BLaER1 (cell line): ENCODE measurements at regions not wholly inside any gene's neighbourhood (a gene's known extent, or its start where the extent isn't known, plus 50 kb on each side); places are given as distances from the start of the nearest gene placed in this dataset.

Experiments
- H3K27ac ChIP-seq: shearing (Covaris generic); formaldehyde crosslinking; 2 replicates; pipeline ENCODE4 v1.8.1; 2022
- H3K27me3 ChIP-seq: shearing (Covaris generic); formaldehyde crosslinking; 2 replicates; pipeline ENCODE4 v1.8.1; 2022
- H3K36me3 ChIP-seq: shearing (Covaris generic); formaldehyde crosslinking; 2 replicates; pipeline ENCODE4 v1.8.1; 2022
- H3K4me1 ChIP-seq: shearing (Covaris generic); formaldehyde crosslinking; 2 replicates; pipeline ENCODE4 v1.8.1; 2022
- H3K4me2 ChIP-seq: shearing (Covaris generic); formaldehyde crosslinking; 2 replicates; pipeline ENCODE4 v1.8.1; 2022
- H3K4me3 ChIP-seq: shearing (Covaris generic); formaldehyde crosslinking; 2 replicates; pipeline ENCODE4 v1.8.1; 2022
- H3K9ac ChIP-seq: shearing (Covaris generic); formaldehyde crosslinking; 2 replicates; pipeline ENCODE4 v1.8.1; 2022
- H3K9me3 ChIP-seq: shearing (Covaris generic); formaldehyde crosslinking; 2 replicates; pipeline ENCODE4 v1.8.1; 2022
- H4K20me1 ChIP-seq: shearing (Covaris generic); formaldehyde crosslinking; 2 replicates; pipeline ENCODE4 v1.8.1; 2022
- Cebpa-rat ChIP-seq: shearing (Covaris generic); IDR thresholded peaks from 2 replicates; pipeline ENCODE4 v1.8.1; 2022

DNA sequence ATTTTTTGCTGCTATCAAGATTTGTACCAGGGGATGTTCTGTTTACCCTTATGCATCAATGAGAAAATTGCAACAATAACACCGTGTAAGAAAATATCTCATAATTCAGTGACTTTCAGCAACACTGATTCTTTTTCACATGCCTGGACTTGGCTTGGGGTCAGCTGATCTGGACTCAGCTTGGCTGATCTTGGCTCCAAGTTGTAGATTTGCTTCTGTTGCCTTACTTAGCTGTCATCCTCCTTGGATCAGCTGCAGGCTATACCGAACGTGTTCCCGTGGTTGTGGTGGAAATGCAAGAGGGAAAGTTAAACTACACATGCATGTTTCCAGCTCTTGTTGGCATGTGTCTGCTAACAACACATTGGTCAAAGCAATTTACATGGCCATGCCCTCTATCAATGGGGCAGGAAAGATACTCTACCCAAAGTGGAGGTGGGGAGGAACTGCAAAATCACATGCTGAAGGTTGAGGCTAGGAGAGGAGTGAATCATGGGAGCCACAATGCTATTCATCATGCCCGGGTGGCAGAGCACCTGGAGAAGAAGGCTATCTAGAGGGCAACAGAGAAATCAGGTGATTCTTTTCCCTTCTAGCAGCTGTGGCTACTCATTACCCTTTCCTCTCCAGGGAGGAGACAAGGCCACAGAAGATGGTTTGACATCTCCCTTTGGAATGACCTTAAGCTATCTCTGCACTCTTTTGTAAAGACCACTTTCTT is 1276.3 kb upstream of the AUTS2 start:
- H3K4me1 ChIP-seq = peaks cover 18% of the 10 kb centered on the region
- no peaks in the 10 kb centered on the region for H3K36me3 ChIP-seq
- 0 out of 2 replicates have a peak overlapping the region, but pooled peaks have one; percentile 0 for H3K27ac ChIP-seq
- 0 out of 2 replicates have a peak, but pooled peaks cover 3% of the 10 kb centered on the region for H3K9me3 ChIP-seq
- H3K4me3 ChIP-seq = no peak overlapping the region
- peak overlapping the region; percentile 46 for H3K4me2 ChIP-seq
- no peaks in the 10 kb centered on the region for H3K27me3 ChIP-seq
- no peak for TF ChIP-seq Cebpa-rat
- H4K20me1 ChIP-seq = no peaks in the 10 kb centered on the region
- H3K9ac ChIP-seq = no peak overlapping the region

DNA sequence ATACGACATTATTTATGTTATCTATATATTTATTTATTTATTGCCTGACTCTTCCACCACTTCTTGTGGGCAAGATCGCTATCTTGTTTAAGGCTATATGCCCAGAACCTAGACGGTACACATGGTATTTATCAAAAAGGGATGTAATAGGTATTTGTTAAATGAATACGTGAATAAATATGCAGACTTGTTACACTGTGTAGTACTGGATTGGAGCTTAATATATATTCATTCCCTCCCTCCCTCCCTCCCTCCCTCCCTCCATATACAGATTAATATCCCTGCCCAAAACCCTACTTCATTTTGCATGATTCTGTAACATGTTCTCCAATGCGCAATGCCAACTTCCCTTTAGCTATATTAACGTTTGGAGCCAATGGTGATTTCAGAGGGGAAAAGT is 1273.7 kb upstream of the AUTS2 start:
- Histone ChIP-seq H3K27me3 (no peaks in the 10 kb centered on the region), H3K9ac (no peak overlapping the region)

GRCh38 chr7:68334216-68334615 is 1264.1 kb upstream of the AUTS2 start:
- no peak overlapping the region for H3K9ac ChIP-seq
- H3K4me3 ChIP-seq = no peak overlapping the region
- H3K36me3 ChIP-seq = no peaks in the 10 kb centered on the region
- TF ChIP-seq Cebpa-rat = no peak
- no peaks in the 10 kb centered on the region for H3K27me3 ChIP-seq
- no peak overlapping the region for H3K27ac ChIP-seq
- H3K9me3 ChIP-seq = peaks cover 13% of the 10 kb centered on the region; the same call in 1 of the 2 replicates
- H3K4me1 ChIP-seq = peaks cover 12% of the 10 kb centered on the region
- no peaks in the 10 kb centered on the region for H4K20me1 ChIP-seq
- peak overlapping the region; percentile 35 for H3K4me2 ChIP-seq

More for the DNA sequence above, 1273.7 kb upstream of the AUTS2 start:
- Histone ChIP-seq H4K20me1 (no peaks in the 10 kb centered on the region), H3K27ac (no peak overlapping the region), H3K4me1 (peaks cover 18% of the 10 kb centered on the region), H3K36me3 (no peaks in the 10 kb centered on the region), H3K9me3 (0 out of 2 replicates have a peak, but pooled peaks cover 3% of the 10 kb centered on the region), H3K4me2 (no peak overlapping the region), H3K4me3 (no peak overlapping the region)
- TF ChIP-seq Cebpa-rat = no peak

DNA sequence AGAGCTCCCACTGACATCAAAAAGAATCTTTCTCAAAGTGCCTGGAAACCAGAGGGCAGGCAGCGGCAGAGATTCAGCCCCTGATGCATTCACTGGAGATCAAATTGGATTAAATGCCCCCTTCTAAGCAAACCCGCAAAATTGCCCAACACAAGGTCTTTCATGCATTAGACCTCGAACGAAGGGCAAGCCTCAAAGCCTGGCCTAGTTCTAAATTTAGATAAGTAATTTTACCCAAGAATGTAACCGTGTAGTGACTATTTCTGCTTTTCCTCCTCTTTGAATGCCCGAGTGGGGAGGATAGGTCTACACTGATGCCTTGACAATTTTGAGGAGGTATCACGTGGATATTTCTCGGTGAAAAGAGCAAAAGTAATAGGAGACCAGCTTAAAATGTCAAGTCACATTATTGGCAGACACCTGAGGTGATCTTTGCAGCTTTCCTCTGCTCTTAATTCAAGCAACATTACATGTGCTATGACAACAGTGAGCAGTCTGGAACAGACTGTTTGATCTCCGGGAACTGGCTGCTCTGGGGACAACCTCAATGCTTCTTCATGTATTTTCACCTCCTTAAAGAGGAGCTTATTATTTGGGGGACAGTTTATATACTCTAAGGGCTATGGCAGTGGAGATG is 1263.5 kb upstream of the AUTS2 start:
- peak overlapping the region; percentile 35 for H3K4me2 ChIP-seq
- H3K9me3 ChIP-seq = peaks cover 13% of the 10 kb centered on the region; the same call in 1 of the 2 replicates
- peaks cover 12% of the 10 kb centered on the region for H3K4me1 ChIP-seq
- no peaks in the 10 kb centered on the region for H3K36me3 ChIP-seq
- no peak for TF ChIP-seq Cebpa-rat
- no peaks in the 10 kb centered on the region for H4K20me1 ChIP-seq
- no peaks in the 10 kb centered on the region for H3K27me3 ChIP-seq
- no peak overlapping the region for H3K27ac ChIP-seq
- no peak overlapping the region for H3K9ac ChIP-seq
- no peak overlapping the region for H3K4me3 ChIP-seq

DNA sequence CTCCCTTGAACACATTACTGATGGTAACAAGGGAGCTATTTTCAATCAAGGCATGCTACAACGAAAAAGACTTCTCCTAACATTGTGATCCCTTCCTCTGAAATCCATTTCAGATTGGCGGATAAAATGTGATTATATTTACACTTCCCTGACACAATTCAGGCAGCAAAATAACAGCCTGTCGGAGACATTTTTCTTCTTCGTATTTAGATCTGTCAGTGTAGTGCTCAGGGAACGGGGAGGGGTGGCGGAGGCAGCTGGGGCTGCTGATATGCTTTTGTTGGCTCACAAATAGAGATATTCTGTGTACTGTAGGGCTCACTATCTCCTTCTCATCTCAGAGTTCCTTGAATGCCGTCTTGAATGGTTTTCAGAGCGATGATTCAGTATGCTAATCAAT is 1261.7 kb upstream of the AUTS2 start:
- no peaks in the 10 kb centered on the region for H3K27me3 ChIP-seq
- H3K4me3 ChIP-seq = no peak overlapping the region
- H3K4me1 ChIP-seq = peaks cover 12% of the 10 kb centered on the region
- H3K9ac ChIP-seq = no peak overlapping the region
- no peaks in the 10 kb centered on the region for H3K36me3 ChIP-seq
- H4K20me1 ChIP-seq = no peaks in the 10 kb centered on the region
- H3K4me2 ChIP-seq = no peak overlapping the region
- peaks cover under 1% of the 10 kb centered on the region; the same call in 1 of the 2 replicates for H3K9me3 ChIP-seq
- TF ChIP-seq Cebpa-rat = no peak
- no peak overlapping the region for H3K27ac ChIP-seq

DNA sequence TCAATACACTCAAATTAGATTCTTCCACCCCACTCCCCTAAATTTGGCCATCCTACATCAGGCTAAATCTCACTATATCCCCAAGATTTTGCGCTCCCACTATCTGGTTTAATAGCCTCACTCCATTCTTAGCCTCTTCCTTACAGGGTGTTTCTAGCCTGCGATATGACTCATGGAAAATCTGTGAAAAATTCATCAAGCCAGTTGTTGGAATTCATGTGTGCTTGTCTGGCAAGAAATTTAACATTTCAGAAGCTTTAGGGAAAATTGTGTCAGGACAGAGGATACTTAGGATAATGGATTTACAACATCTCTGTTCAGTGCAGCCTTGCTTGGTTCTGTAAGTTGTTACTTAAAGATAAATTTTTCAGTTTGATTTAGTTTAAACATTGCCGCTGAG is 1249.9 kb upstream of the AUTS2 start:
- H3K4me1 ChIP-seq = no peaks in the 10 kb centered on the region
- H3K9me3 ChIP-seq = 0 out of 2 replicates have a peak, but pooled peaks cover 3% of the 10 kb centered on the region
- H4K20me1 ChIP-seq = no peaks in the 10 kb centered on the region
- no peak overlapping the region for H3K27ac ChIP-seq
- no peak overlapping the region for H3K4me3 ChIP-seq
- H3K4me2 ChIP-seq = no peak overlapping the region
- no peaks in the 10 kb centered on the region for H3K27me3 ChIP-seq
- TF ChIP-seq Cebpa-rat = no peak
- no peaks in the 10 kb centered on the region for H3K36me3 ChIP-seq
- no peak overlapping the region for H3K9ac ChIP-seq

GRCh38 chr7:68362745-68363518 is 1235.3 kb upstream of the AUTS2 start:
- H3K9me3 ChIP-seq = no peaks in the 10 kb centered on the region
- H3K4me1 ChIP-seq = peaks cover 19% of the 10 kb centered on the region
- no peaks in the 10 kb centered on the region for H3K36me3 ChIP-seq
- no peak overlapping the region for H3K9ac ChIP-seq
- H3K4me3 ChIP-seq = no peak overlapping the region
- no peaks in the 10 kb centered on the region for H3K27me3 ChIP-seq
- no peak overlapping the region for H3K27ac ChIP-seq
- TF ChIP-seq Cebpa-rat = no peak
- H4K20me1 ChIP-seq = no peaks in the 10 kb centered on the region
- no peak overlapping the region for H3K4me2 ChIP-seq

DNA sequence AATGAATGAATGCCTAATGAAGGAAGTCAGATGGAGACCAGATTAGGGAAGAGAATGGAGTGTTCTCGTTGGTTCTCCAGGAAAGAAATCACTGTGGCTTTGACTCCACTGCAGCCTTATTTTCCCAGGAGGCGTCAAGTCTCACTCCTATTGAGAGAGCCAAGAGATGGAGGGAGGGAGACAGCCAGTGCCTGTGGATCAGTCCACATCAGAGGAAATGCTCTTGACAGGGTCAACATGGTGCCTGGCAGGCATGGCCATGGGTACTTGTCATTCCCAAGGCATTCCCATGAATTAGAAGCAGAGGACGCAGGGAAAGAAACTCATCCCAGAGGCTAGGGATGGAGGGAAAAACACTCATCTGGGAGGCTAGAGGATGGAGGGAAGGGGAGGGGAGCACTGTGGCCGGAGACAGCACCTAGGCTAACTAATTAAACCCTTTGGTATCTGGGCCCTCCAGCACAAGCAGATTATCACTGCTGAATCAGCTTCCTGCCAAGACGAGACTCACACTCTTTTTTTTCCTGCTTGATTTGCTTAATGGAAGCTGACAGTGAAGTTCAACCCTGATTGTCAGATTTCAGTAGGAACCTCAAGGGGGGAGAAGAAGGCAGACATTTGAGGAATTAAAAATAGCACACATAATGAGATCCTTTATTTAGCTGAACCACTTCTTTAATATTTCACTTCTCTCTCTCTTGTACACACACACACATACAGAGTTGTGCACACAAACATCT is 1233.2 kb upstream of the AUTS2 start:
- H3K9me3 ChIP-seq = no peaks in the 10 kb centered on the region
- H3K4me2 ChIP-seq = peak overlapping the region; percentile 54
- H3K27me3 ChIP-seq = no peaks in the 10 kb centered on the region
- peak overlapping the region; percentile 22; the same call in 1 of the 2 replicates for H3K27ac ChIP-seq
- no peak overlapping the region for H3K4me3 ChIP-seq
- H3K36me3 ChIP-seq = no peaks in the 10 kb centered on the region
- TF ChIP-seq Cebpa-rat = no peak
- H4K20me1 ChIP-seq = no peaks in the 10 kb centered on the region
- peaks cover 19% of the 10 kb centered on the region for H3K4me1 ChIP-seq
- no peak overlapping the region for H3K9ac ChIP-seq

GRCh38 chr7:68371985-68372384 is 1226.3 kb upstream of the AUTS2 start:
- H3K9ac ChIP-seq = no peak overlapping the region
- no peak overlapping the region for H3K4me3 ChIP-seq
- H3K4me1 ChIP-seq = no peaks in the 10 kb centered on the region
- H4K20me1 ChIP-seq = no peaks in the 10 kb centered on the region
- no peaks in the 10 kb centered on the region for H3K27me3 ChIP-seq
- no peak for TF ChIP-seq Cebpa-rat
- no peak overlapping the region for H3K27ac ChIP-seq
- H3K36me3 ChIP-seq = no peaks in the 10 kb centered on the region
- H3K4me2 ChIP-seq = no peak overlapping the region
- H3K9me3 ChIP-seq = 0 out of 2 replicates have a peak, but pooled peaks cover 13% of the 10 kb centered on the region
